Neutrophil (primary cell): ENCODE measurements at regions not wholly inside any gene's neighbourhood (a gene's known extent, or its start where the extent isn't known, plus 50 kb on each side); places are given as distances from the start of the nearest gene placed in this dataset.

ENCODE experiments used
- H3K27ac ChIP-seq: fragments of 200-600 bp; sonication (generic); 2 replicates; pipeline ENCODE4 v1.5.1; 2016; ENCODE audit warnings: mild to moderate bottlenecking, moderate library complexity
- H3K27me3 ChIP-seq: fragments of 200-600 bp; sonication (generic); 2 replicates; pipeline ENCODE4 v1.6.0; 2016; ENCODE audit warnings: mild to moderate bottlenecking
- H3K36me3 ChIP-seq: fragments of 200-600 bp; sonication (generic); 2 replicates; pipeline ENCODE4 v1.5.1; 2017
- H3K4me1 ChIP-seq, 2 experiments: fragments of 200-600 bp in 1 of 2; sonication (generic) in 1 of 2; 1 replicate in 1 of 2; 2 replicates in 1 of 2; pipeline versions ENCODE4 v1.5.1 to v1.6.1; 2013 to 2016; ENCODE audit warnings: low read depth in 1 of 2, low read length in 1 of 2, mild to moderate bottlenecking in 1 of 2, moderate library complexity in 1 of 2; ENCODE audit not compliant: control insufficient read depth in 1 of 2, insufficient read depth in 1 of 2
- H3K4me3 ChIP-seq, 2 experiments: fragments of 200-600 bp in 1 of 2; sonication (generic) in 1 of 2; 1 replicate in 1 of 2; 2 replicates in 1 of 2; pipeline ENCODE4 v1.5.1; 2013 to 2016; ENCODE audit warnings: low read depth in 1 of 2, low read length in 1 of 2, mild to moderate bottlenecking in 1 of 2, moderate library complexity in 1 of 2
- H3K9me3 ChIP-seq: fragments of 200-600 bp; sonication (generic); 2 replicates; pipeline ENCODE4 v1.5.1; 2016
- TF ChIP-seq, protein P1 (sequence below): fragments of 200-600 bp; sonication (generic); IDR thresholded peaks from 2 replicates; pipeline ENCODE4 v1.5.1; 2016; ENCODE audit warnings: antibody characterized with exemption

- Histone ChIP-seq H3K27ac (no peak overlapping the region), H3K4me3 (no peak overlapping the region), H3K4me1 (no peaks in the 10 kb centered on the region), H3K9me3 (no peaks in the 10 kb centered on the region), H3K36me3 (no peaks in the 10 kb centered on the region), H3K27me3 (no peaks in the 10 kb centered on the region)
- TF ChIP-seq, protein P1, sequence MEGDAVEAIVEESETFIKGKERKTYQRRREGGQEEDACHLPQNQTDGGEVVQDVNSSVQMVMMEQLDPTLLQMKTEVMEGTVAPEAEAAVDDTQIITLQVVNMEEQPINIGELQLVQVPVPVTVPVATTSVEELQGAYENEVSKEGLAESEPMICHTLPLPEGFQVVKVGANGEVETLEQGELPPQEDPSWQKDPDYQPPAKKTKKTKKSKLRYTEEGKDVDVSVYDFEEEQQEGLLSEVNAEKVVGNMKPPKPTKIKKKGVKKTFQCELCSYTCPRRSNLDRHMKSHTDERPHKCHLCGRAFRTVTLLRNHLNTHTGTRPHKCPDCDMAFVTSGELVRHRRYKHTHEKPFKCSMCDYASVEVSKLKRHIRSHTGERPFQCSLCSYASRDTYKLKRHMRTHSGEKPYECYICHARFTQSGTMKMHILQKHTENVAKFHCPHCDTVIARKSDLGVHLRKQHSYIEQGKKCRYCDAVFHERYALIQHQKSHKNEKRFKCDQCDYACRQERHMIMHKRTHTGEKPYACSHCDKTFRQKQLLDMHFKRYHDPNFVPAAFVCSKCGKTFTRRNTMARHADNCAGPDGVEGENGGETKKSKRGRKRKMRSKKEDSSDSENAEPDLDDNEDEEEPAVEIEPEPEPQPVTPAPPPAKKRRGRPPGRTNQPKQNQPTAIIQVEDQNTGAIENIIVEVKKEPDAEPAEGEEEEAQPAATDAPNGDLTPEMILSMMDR = no peak
Measured at GRCh38 chr17:72407931-72408330, 287.1 kb downstream of the SOX9 start.

DNA sequence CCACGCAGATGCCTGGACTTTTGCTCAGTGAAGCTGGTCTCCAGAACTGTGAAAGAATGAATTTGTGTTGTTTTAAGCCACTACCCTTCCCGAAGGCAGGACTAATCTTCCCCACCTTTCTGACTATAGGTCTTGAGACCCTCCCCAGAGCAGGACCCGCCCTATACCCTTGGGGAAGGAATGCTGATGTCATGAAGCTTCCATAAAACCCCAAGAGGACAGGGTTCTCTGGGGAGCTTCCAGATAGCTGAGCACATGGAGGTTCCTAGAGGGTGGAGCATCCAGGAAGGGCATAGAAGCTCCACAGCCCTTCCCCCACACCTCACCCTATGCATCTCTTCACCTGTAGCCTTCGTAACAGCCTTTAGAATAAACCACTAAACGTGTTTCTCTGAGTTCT lies 287.8 kb downstream of the SOX9 start:
- H3K36me3 ChIP-seq = no peaks in the 10 kb centered on the region
- H3K4me3 ChIP-seq = no peak overlapping the region
- no peak overlapping the region for H3K27ac ChIP-seq
- no peaks in the 10 kb centered on the region for H3K9me3 ChIP-seq
- no peaks in the 10 kb centered on the region for H3K4me1 ChIP-seq
- no peaks in the 10 kb centered on the region for H3K27me3 ChIP-seq
- TF ChIP-seq, protein P1 = no peak

GRCh38 chr17:72409405-72410002 lies 288.7 kb downstream of the SOX9 start:
- no peaks in the 10 kb centered on the region for H3K27me3 ChIP-seq
- no peaks in the 10 kb centered on the region for H3K9me3 ChIP-seq
- H3K4me3 ChIP-seq = no peak overlapping the region
- H3K27ac ChIP-seq = no peak overlapping the region
- TF ChIP-seq, protein P1 = no peak
- no peaks in the 10 kb centered on the region for H3K4me1 ChIP-seq
- no peaks in the 10 kb centered on the region for H3K36me3 ChIP-seq

GRCh38 chr17:72411124-72411563 lies 290.3 kb downstream of the SOX9 start:
- Histone ChIP-seq H3K27me3 (no peaks in the 10 kb centered on the region), H3K4me3 (no peak overlapping the region), H3K27ac (no peak overlapping the region), H3K4me1 (no peaks in the 10 kb centered on the region), H3K9me3 (no peaks in the 10 kb centered on the region), H3K36me3 (no peaks in the 10 kb centered on the region)
- TF ChIP-seq, protein P1 = no peak

GRCh38 chr17:72412650-72413076 lies 291.8 kb downstream of the SOX9 start:
- Histone ChIP-seq H3K9me3 (no peaks in the 10 kb centered on the region), H3K27ac (no peak overlapping the region), H3K4me3 (no peak overlapping the region), H3K27me3 (no peaks in the 10 kb centered on the region), H3K36me3 (no peaks in the 10 kb centered on the region), H3K4me1 (no peaks in the 10 kb centered on the region)
- TF ChIP-seq, protein P1 = no peak
